ENCODE measurements at regions not wholly inside any gene's neighbourhood (a gene's known extent, or its start where the extent isn't known, plus 50 kb on each side); places are given as distances from the start of the nearest gene placed in this dataset.

- TF ChIP-seq EZH2 (IDR thresholded peaks at IDR 0.05; ENCODE audit: insufficient read depth, poor library complexity, severe bottlenecking) (no peak), EZH2phosphoT487 (IDR thresholded peaks at IDR 0.05; ENCODE audit: insufficient read depth, low read depth) (no peak)
Measured at GRCh38 chr3:13218541-13218908, 145.3 kb upstream of the IQSEC1 start.
